GM21447 (cell line): ENCODE measurements at regions not wholly inside any gene's neighbourhood (a gene's known extent, or its start where the extent isn't known, plus 50 kb on each side); places are given as distances from the start of the nearest gene placed in this dataset.
"Not testable (repeated sequence)": the region's sequence is repeated elsewhere in the genome, so short reads cannot be mapped to it uniquely, and the experiment has no call there.

Experiments used
- ATAC-seq: cut with Tn5 transposase; IDR thresholded peaks from one replicate; pipeline ENCODE4 v1.9.1; 2021; ENCODE audit not compliant: unreplicated experiment

- no peak for ATAC-seq
Observed at GRCh38 chr5:175347931-175348330, 96.1 kb downstream of the DRD1 start.

GRCh38 chr5:175347027-175347426 is 97.0 kb downstream of the DRD1 start:
- ATAC-seq: no peak

- no peak for ATAC-seq
Observed at GRCh38 chr5:175344331-175345195, 99.4 kb downstream of the DRD1 start.

DNA sequence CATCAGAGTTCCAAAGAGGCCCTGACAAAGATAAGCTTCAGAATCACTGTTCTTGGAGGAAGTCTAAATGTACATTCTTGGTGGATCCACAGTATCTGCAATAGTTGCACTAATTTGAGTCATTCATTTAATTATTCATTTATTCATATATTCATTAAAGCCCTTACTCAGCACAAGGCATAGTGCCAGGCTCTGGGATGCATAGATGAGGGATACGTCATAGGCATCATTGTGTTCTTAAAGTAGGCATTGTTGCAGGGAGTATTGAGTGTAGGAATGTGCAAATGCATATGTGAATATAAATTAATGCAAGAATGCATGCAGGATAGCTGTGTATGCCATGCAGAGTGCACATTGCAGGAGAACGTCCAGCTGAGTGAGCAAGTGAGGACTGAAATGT is 100.7 kb downstream of the DRD1 start:
- ATAC-seq: no peak

GRCh38 chr5:175340180-175340579 is 103.8 kb downstream of the DRD1 start:
- no peak for ATAC-seq

- no peak for ATAC-seq
Observed at GRCh38 chr5:175337680-175338079, 106.3 kb downstream of the DRD1 start.

DNA sequence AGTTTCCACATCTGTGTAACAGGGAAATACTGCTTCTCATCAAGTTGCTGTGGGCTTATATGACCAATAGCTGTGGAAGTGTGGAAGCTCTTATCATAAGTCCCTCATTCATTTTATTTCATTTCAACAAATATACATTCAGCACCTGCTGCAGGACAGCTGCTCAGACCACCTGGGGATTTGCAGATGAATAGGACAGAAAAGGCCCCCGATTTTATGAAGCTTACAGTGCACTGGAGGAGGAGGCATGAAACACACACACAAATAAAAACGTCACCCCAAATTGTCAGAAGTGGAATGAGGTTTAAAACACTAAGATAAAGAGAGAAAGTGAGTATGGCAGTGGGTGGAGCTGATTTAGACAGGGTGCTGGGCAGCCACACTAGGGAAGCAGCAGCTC is 107.2 kb downstream of the DRD1 start:
- no peak for ATAC-seq

- ATAC-seq: no peak
Observed at GRCh38 chr5:175335691-175336090, 108.3 kb downstream of the DRD1 start.

DNA sequence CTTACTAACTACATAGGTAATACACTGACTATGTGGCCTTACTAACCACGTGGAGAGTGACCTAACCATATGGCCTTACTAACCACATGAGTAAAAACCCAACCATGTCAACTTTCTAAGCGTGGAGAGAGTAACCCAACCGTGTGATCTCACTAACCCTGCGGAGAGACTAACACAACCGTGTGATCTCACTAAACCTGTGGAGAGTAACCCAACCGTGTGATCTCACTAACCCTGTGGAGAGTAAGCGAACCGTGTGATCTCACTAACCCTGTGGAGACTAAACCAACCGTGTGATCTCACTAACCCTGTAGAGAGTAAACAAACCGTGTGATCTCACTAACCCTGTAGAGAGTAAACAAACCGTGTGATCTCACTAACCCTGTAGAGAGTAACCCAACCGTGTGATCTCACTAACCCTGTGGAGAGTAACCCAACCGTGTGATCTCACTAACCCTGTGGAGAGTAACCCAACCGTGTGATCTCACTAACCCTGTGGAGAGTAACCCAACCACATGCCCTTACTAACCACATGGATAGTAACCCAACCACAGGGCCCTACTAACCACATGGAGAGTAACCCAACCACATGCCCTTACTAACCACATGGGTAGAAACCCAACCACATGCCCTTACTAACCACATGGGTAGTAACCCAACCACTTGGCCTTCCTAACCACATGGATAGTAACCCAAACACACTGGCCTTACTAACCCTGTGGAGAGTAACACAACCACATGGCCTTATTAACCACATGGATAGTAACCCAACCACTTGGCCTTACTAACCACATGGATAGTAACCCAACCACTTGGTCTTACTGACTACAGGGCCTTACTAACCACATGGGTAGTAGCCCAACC is 112.6 kb downstream of the DRD1 start:
- not testable (repeated sequence) for ATAC-seq

- no peak for ATAC-seq
Observed at GRCh38 chr5:175329976-175330375, 114.0 kb downstream of the DRD1 start.

GRCh38 chr5:175328687-175329086 is 115.3 kb downstream of the DRD1 start:
- no peak for ATAC-seq

DNA sequence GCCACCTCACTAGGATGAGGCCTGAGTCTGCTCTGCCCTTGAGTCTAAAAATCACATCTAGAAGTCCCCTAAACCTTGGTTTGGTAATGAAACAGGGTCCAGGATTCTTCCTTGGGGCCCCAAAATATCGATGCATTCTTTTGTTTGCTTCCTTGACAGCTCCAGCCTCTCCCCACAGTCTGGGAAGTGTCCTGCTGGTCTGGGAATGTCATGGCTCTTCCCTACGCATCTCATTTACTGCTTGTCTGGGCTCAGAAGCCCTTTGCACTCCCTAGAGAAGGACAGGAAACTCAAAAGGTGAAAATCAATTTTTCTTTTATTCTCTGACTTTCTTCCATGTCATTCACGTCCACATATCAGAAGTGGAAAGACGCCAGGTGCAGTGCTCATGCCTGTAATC is 115.8 kb downstream of the DRD1 start:
- no peak for ATAC-seq

GRCh38 chr5:175325681-175326080 is 118.3 kb downstream of the DRD1 start:
- no peak for ATAC-seq

- no peak for ATAC-seq
Observed at GRCh38 chr5:175321927-175322532, 122.0 kb downstream of the DRD1 start.

- ATAC-seq: no peak
Observed at GRCh38 chr5:175319199-175319598, 124.8 kb downstream of the DRD1 start.

- ATAC-seq: no peak
Observed at GRCh38 chr5:175317872-175318271, 126.1 kb downstream of the DRD1 start.

DNA sequence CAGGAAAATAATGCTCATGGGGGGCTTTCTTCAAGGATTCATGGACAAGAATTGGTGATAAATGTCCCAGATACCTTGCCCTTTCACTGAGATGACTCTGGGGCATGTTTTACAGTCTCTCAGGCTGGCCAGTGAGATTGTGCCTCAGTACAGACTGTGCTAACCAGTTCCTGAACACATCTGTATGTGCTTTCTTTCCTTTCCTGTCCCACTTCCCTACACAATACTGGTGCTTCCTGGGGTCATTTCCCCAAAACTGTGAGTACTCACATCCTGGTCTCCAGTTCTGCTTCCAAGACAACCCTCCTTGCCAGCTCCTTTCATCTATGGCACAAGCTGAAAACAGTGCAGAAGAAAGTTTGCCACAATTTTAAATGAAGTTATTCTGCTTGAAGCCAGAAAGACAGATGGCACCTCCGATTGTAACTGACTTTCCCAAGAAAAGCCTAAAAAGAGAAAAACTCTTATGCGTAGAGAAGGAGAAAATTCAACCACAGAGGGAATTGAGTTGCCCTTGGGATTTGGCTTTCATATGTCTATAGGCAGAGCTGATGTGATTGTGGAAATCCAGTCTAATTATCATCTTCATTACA is 134.7 kb downstream of the DRD1 start:
- ATAC-seq: no peak

DNA sequence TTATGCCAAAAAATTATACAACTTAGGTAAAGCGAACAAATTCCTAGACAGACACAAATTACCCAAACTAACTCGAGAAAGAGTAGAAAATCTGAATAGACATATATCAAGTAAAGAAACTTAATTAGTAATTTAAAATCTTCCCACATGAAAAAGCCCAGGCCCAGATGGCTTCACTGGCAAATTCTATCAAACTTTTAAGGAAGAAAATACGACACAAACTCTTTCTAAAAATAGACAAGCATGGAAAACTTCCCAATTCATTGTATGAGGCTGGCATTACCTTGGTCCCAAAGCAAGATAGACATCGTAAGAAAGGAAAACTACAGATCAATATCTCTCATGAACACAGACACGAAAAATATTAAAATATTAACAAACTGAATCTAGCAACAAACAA is 135.3 kb downstream of the DRD1 start:
- ATAC-seq: no peak

DNA sequence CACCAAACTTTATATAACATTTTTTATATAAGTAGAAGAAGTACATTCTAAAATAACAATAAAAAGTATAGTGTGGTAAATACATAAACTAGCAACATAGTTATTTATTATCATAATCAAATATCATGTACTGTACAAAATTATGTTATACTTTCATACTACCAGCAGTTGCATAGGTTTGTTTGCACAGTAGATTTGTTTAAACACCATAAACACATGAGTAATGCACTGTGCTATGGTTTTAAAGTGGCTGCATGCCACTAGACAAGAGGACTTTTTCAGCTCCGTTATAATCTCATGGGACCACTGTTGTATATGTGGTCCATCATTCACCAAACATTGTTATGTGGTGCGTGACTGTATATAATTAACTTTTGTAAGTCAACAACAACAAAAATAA is 137.6 kb downstream of the DRD1 start:
- no peak for ATAC-seq

DNA sequence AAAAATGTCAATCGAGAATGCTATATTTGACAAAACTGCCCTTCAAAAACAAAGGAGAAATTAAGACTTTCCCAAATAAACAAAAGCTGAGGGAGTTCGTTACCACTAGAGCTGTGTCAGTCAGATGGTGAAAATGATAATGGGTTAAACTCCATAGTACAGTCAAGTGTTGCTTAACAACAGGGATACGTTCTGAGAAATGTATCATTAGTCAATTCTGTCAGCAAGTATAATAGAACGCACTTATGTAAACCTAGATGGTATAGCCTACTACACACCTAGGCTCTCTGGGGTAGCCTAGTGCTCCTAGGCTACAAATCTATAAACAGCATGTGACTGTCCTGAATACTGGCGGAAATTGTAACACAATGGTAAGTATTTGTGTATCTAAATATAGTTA is 138.7 kb downstream of the DRD1 start:
- no peak for ATAC-seq

DNA sequence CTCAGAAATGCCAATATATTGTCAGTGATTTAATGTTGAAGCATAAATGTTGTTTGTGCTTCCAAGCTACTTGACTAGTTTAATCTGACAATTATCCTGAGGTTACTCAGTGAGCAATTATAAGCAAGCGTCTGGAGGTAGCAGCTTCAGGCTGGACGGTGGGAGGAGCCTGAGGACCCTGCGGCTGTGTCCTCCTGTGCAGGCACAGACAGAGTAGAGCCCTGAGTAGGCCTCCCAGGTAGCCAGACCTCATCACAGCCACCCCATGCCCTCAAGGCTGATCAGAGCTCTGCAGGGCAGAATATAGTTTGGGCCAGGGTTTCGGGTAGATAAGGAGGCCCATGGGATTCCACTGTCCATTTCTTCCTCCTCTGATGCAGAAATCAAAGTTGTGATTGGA is 153.6 kb downstream of the DRD1 start:
- no peak for ATAC-seq
